Loucy (cell line): ENCODE measurements at regions not wholly inside any gene's neighbourhood (a gene's known extent, or its start where the extent isn't known, plus 50 kb on each side); places are given as distances from the start of the nearest gene placed in this dataset.

Source experiments
- H2AFZ ChIP-seq: fragments of 200-600 bp; sonication (generic); 2 replicates; pipeline ENCODE4 v1.6.0; 2016; ENCODE audit warnings: antibody characterized with exemption, mild to moderate bottlenecking, low read length, moderate library complexity
- H3F3A ChIP-seq: fragments of 200-600 bp; 2 replicates; pipeline ENCODE4 v1.6.0; 2016; ENCODE audit warnings: antibody characterized with exemption, low read depth, mild to moderate bottlenecking
- H3K27me3 ChIP-seq: fragments of 200-600 bp; sonication (generic); 2 replicates; pipeline ENCODE4 v1.6.1; 2014; ENCODE audit warnings: low read length, mild to moderate bottlenecking; ENCODE audit not compliant: insufficient read depth, poor library complexity, severe bottlenecking
- H3K36me3 ChIP-seq: fragments of 200-600 bp; sonication (generic); 2 replicates; pipeline ENCODE4 v1.6.1; 2016; ENCODE audit warnings: low read length; ENCODE audit not compliant: insufficient read depth
- H3K4me1 ChIP-seq: fragments of 200-600 bp; sonication (generic); 2 replicates; pipeline ENCODE4 v1.5.1; 2014; ENCODE audit warnings: low read length, mild to moderate bottlenecking; ENCODE audit not compliant: insufficient read depth, poor library complexity, severe bottlenecking
- H3K4me2 ChIP-seq: fragments of 200-600 bp; sonication (generic); 2 replicates; pipeline ENCODE4 v1.6.0; 2014; ENCODE audit warnings: antibody characterized with exemption, low read length, low read depth, mild to moderate bottlenecking; ENCODE audit not compliant: poor library complexity, severe bottlenecking
- H3K4me3 ChIP-seq: fragments of 200-600 bp; sonication (generic); 2 replicates; pipeline ENCODE4 v1.5.1; 2014; ENCODE audit warnings: low read length, mild to moderate bottlenecking, mixed read lengths; ENCODE audit not compliant: poor library complexity, severe bottlenecking
- H3K79me2 ChIP-seq: fragments of 200-600 bp; sonication (generic); 2 replicates; pipeline ENCODE4 v1.6.1; 2014; ENCODE audit warnings: low read length; ENCODE audit not compliant: insufficient read depth
- H3K9ac ChIP-seq: fragments of 200-600 bp; sonication (generic); 2 replicates; pipeline ENCODE4 v1.6.0; 2014; ENCODE audit warnings: mild to moderate bottlenecking, low read depth, low read length, moderate library complexity; ENCODE audit not compliant: poor library complexity, severe bottlenecking
- H3K9me2 ChIP-seq: fragments of 200-600 bp; sonication (generic); replicated peaks from 2 replicates; pipeline ENCODE4 v1.6.1; 2016; ENCODE audit warnings: low read depth, low read length, mixed read lengths
- H3K9me3 ChIP-seq: fragments of 200-600 bp; sonication (generic); 2 replicates; pipeline ENCODE4 v1.6.1; 2014; ENCODE audit warnings: mild to moderate bottlenecking, antibody characterized with exemption, low read length, low read depth; ENCODE audit not compliant: insufficient read depth
- H4K20me1 ChIP-seq: fragments of 200-600 bp; sonication (generic); 2 replicates; pipeline ENCODE4 v1.6.0; 2014; ENCODE audit warnings: antibody characterized with exemption, low read length, mild to moderate bottlenecking; ENCODE audit not compliant: insufficient read depth, poor library complexity, severe bottlenecking
- CTCF ChIP-seq: fragments of 200-600 bp; sonication (generic); conservative IDR thresholded peaks from 2 replicates; pipeline ENCODE4 v1.5.1; 2014; ENCODE audit warnings: mild to moderate bottlenecking, antibody characterized with exemption, low read length
- EZH2phosphoT487 ChIP-seq: fragments of 200-600 bp; IDR thresholded peaks from 2 replicates; pipeline ENCODE4 v1.6.1; 2018; ENCODE audit warnings: antibody characterized with exemption, mild to moderate bottlenecking, moderate library complexity, borderline replicate concordance

- Histone ChIP-seq H4K20me1 (no peaks in the 10 kb centered on the region), H3K4me3 (no peak overlapping the region), H3K79me2 (no peaks in the 10 kb centered on the region), H3K9me2 (no peaks in the 10 kb centered on the region), H3K4me2 (no peak overlapping the region), H3K9me3 (0 out of 2 replicates have a peak, but pooled peaks cover 2% of the 10 kb centered on the region), H3K4me1 (no peaks in the 10 kb centered on the region), H3K9ac (no peak overlapping the region), H3K27me3 (no peaks in the 10 kb centered on the region), H2AFZ (no peak overlapping the region), H3K36me3 (no peaks in the 10 kb centered on the region), H3F3A (no peaks in the 10 kb centered on the region; the same call in 1 of the 2 replicates)
- TF ChIP-seq EZH2phosphoT487 = no peak
- no peak for TF ChIP-seq CTCF
Observed at GRCh38 chr6:81636930-81637568, 115.4 kb downstream of the TENT5A start.

GRCh38 chr6:81634155-81634880 is 118.2 kb downstream of the TENT5A start:
- Histone ChIP-seq H3K4me2 (no peak overlapping the region), H4K20me1 (no peaks in the 10 kb centered on the region), H3K4me3 (no peak overlapping the region), H3K9me3 (peaks cover 18% of the 10 kb centered on the region), H3K36me3 (no peaks in the 10 kb centered on the region; the same call in 1 of the 2 replicates), H2AFZ (no peak overlapping the region), H3K79me2 (no peaks in the 10 kb centered on the region), H3K9ac (no peak overlapping the region), H3K27me3 (no peaks in the 10 kb centered on the region), H3K9me2 (no peaks in the 10 kb centered on the region), H3K4me1 (no peaks in the 10 kb centered on the region), H3F3A (no peaks in the 10 kb centered on the region; the same call in 1 of the 2 replicates)
- no peak for TF ChIP-seq CTCF
- TF ChIP-seq EZH2phosphoT487 = no peak

GRCh38 chr6:81633391-81633790 is 119.1 kb downstream of the TENT5A start:
- Histone ChIP-seq H3K4me1 (no peaks in the 10 kb centered on the region), H3K79me2 (no peaks in the 10 kb centered on the region), H3K4me3 (no peak overlapping the region), H3K4me2 (no peak overlapping the region), H3F3A (no peaks in the 10 kb centered on the region; the same call in 1 of the 2 replicates), H3K9me2 (no peaks in the 10 kb centered on the region), H3K27me3 (no peaks in the 10 kb centered on the region), H4K20me1 (no peaks in the 10 kb centered on the region), H3K9me3 (peaks cover 18% of the 10 kb centered on the region), H3K9ac (no peak overlapping the region), H3K36me3 (no peaks in the 10 kb centered on the region; the same call in 1 of the 2 replicates), H2AFZ (no peak overlapping the region)
- TF ChIP-seq EZH2phosphoT487 = no peak
- no peak for TF ChIP-seq CTCF
